ENCODE measurements at regions not wholly inside any gene's neighbourhood (a gene's known extent, or its start where the extent isn't known, plus 50 kb on each side); places are given as distances from the start of the nearest gene placed in this dataset.

DNA sequence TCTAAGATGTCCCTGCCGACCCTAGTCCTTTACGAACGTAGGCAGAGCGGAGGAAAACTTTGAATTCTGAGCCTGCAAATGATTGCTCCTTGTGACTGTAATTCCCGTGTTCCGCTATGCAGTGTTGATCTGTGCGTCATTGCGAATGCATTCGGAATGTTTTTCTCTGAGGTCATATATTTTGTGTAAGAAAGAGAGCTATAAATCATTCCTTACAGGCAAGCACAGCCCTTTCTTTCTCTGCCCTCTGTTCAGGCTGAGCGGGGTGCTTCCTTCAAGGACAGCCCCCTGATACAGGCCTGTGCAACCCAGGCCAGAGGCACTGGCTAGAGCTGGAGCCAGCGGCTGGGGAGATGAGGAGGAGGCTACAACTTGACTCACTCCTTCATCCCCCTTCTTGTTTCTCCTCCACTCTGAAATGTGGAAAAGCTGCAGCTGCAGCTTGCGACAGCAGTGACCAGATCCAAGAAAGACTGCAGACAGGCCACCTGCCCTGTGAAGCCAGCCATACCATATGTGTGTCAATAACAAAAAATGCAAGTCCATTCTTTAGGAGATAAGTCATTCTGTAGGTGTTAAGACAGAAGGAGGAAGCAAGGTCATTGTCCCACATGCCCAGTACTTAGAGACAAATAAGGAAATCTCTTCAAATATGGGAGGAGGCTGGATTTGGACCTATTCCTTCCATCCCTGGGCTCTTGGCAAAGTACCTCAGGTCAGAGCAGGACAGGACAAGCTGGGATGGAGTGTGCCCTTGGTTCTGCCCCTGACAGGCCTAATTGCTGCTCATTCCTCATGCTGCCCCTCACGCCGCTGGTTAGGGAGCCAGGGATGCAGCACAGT is 345.7 kb upstream of the WWC1 start:
- TF ChIP-seq, protein P1, sequence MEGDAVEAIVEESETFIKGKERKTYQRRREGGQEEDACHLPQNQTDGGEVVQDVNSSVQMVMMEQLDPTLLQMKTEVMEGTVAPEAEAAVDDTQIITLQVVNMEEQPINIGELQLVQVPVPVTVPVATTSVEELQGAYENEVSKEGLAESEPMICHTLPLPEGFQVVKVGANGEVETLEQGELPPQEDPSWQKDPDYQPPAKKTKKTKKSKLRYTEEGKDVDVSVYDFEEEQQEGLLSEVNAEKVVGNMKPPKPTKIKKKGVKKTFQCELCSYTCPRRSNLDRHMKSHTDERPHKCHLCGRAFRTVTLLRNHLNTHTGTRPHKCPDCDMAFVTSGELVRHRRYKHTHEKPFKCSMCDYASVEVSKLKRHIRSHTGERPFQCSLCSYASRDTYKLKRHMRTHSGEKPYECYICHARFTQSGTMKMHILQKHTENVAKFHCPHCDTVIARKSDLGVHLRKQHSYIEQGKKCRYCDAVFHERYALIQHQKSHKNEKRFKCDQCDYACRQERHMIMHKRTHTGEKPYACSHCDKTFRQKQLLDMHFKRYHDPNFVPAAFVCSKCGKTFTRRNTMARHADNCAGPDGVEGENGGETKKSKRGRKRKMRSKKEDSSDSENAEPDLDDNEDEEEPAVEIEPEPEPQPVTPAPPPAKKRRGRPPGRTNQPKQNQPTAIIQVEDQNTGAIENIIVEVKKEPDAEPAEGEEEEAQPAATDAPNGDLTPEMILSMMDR (conservative IDR thresholded peaks at IDR 0.05; ENCODE audit: control insufficient read depth, insufficient read depth, low read depth, low read length) = no peak
- DNase-seq (ENCODE audit: low read depth) = peak; percentile 92

DNA sequence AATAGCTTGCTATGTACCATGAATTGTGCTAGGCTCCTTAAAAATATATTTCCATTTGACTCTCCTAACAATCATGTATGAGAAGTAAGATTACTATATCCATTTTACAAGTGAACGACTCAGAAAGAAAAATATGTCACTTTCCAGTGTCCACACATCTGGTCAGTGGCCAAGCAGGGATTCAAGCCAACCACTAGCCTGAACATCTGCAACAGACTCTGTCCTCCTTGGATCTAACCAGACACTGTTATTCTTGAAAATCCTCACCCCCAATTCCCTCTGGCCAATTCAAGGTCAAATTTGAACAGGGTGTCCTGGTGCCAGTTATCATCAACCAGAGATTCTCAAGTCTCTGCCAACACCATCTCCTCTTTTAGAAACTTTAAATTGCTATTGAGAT is 344.1 kb upstream of the WWC1 start:
- TF ChIP-seq, protein P1 (conservative IDR thresholded peaks at IDR 0.05; ENCODE audit: control insufficient read depth, insufficient read depth, low read depth, low read length) = no peak
- DNase-seq (ENCODE audit: low read depth) = peak; percentile 52

More for the DNA sequence above, 345.7 kb upstream of the WWC1 start:
- H3K4me3 ChIP-seq (ENCODE audit: control insufficient read depth, low read depth, low read length) = no peak overlapping the region

DNA sequence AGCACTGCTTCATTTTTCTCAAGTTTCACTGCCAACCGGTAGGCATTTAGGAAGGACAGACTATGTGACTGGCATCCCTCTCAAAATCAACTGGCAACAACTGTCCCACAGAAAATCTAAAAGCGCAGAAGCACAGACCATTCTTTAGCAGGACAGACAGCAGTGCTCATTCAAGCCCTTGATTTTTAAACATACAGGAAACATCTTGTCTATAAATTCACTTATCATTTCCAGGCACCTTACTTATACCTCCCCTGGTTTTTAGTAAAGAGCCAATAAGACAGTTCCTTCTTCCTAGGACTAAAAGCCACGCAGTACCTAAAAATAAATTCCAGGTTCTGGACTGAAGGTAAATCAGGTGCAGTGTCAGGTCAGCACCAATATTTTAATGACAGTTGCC is 343.2 kb upstream of the WWC1 start:
- DNase-seq (ENCODE audit: low read depth) = no peak
- TF ChIP-seq, protein P1 (conservative IDR thresholded peaks at IDR 0.05; ENCODE audit: control insufficient read depth, insufficient read depth, low read depth, low read length) = no peak
- H3K4me3 ChIP-seq (ENCODE audit: control insufficient read depth, low read depth, low read length) = no peak overlapping the region

More for the DNA sequence above, 344.1 kb upstream of the WWC1 start:
- no peak overlapping the region for H3K4me3 ChIP-seq (ENCODE audit: control insufficient read depth, low read depth, low read length)

DNA sequence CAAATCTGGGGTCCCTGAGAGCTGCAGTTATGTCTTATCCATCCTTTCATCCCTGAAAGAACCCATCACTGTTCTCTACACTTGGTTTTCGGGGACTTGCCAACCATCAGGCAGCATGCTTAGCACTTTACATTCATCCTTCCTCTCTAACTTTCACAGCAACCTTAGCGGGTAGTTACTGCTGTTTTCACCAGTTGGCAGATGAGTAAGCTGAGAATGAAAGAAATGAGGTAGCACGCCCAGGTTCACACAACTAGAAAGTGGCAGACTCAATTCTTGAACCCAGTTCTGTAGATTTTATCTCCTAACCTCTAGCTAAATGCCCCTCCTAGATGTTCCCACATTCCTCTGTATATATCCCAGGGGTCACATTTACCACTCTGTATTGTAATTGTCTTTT is 342.0 kb upstream of the WWC1 start:
- DNase-seq (ENCODE audit: low read depth) = no peak
- H3K4me3 ChIP-seq (ENCODE audit: control insufficient read depth, low read depth, low read length) = no peak overlapping the region
- TF ChIP-seq, protein P1 (conservative IDR thresholded peaks at IDR 0.05; ENCODE audit: control insufficient read depth, insufficient read depth, low read depth, low read length) = no peak

DNA sequence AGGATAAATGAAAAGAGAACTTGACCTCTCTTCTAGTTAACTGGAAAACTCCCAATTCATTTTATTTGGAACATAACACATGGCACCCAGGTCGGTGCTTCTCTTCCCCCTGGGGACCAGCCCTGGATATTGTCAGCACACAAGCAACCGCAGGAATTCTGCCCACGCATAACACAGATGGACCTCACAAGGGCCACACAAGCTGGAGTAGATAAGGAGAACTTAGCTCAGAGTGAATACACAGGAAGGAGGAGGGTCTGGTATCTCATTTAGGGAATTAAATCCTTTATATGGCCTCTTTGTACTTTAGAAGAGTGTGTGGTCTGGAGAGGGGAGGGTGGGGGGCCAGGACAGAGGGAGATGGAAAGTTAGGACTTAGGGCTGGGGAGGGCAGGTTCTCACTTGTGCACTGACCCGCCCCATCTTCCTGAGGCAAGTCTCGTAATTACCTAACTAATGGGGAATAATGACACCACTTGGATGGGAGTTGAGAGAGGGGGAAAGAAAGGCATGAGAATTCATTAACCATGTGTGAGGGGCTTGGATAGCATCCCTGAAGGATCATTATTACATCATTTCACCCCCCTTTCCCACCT is 341.2 kb upstream of the WWC1 start:
- TF ChIP-seq, protein P1 (conservative IDR thresholded peaks at IDR 0.05; ENCODE audit: control insufficient read depth, insufficient read depth, low read depth, low read length) = no peak
- peak; percentile 90 for DNase-seq (ENCODE audit: low read depth)
- no peak overlapping the region for H3K4me3 ChIP-seq (ENCODE audit: control insufficient read depth, low read depth, low read length)

DNA sequence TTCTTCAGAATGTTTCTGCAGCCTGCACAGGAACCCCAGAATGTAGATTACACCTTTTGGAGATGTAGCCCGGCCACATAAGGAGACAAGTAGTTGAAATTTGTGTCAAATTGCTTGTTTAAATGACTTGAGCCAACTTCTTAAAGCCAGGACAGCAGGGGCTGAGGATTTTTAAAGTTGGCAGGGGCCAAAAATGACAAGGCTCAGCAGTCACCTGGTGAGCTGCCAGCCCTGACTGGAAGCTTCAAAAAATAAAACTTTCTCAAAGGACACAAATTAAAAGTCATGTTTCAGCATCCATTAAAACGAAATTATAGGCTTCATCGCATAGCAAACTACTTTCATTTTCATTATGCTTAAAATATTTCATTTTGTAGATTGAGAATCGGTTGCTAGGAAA is 340.3 kb upstream of the WWC1 start:
- no peak for DNase-seq (ENCODE audit: low read depth)
- H3K4me3 ChIP-seq (ENCODE audit: control insufficient read depth, low read depth, low read length) = no peak overlapping the region
- TF ChIP-seq, protein P1 (conservative IDR thresholded peaks at IDR 0.05; ENCODE audit: control insufficient read depth, insufficient read depth, low read depth, low read length) = no peak
